SIG-M5 treated with dmso at 0.1 percent for 504 hours (cell line): ENCODE measurements at regions not wholly inside any gene's neighbourhood (a gene's known extent, or its start where the extent isn't known, plus 50 kb on each side); places are given as distances from the start of the nearest gene placed in this dataset.
A peak's percentile ranks its signal among the peaks of the same experiment; 100 is the strongest.

ENCODE experiments used
- DNase-seq: peaks from one replicate; lab custom pipeline; 2025; ENCODE audit not compliant: unreplicated experiment; lab: John Stamatoyannopoulos, UW

GRCh38 chr9:28163619-28164018 is 590.3 kb upstream of the C9orf72 start:
- no peak for DNase-seq

GRCh38 chr9:28166179-28166578 is 592.9 kb upstream of the C9orf72 start:
- DNase-seq: no peak

GRCh38 chr9:28177142-28177541 is 603.9 kb upstream of the C9orf72 start:
- no peak for DNase-seq

- DNase-seq: no peak
Measured at GRCh38 chr9:28177925-28178324, 604.6 kb upstream of the C9orf72 start.

GRCh38 chr9:28179893-28180292 is 606.6 kb upstream of the C9orf72 start:
- no peak for DNase-seq

- DNase-seq: no peak
Measured at GRCh38 chr9:28190981-28191380, 617.7 kb upstream of the C9orf72 start.

GRCh38 chr9:28197653-28198052 is 624.4 kb upstream of the C9orf72 start:
- no peak for DNase-seq

GRCh38 chr9:28203036-28203435 is 629.8 kb upstream of the C9orf72 start:
- no peak for DNase-seq

GRCh38 chr9:28206280-28206679 is 633.0 kb upstream of the C9orf72 start:
- DNase-seq: no peak

GRCh38 chr9:28207657-28208056 is 634.4 kb upstream of the C9orf72 start:
- no peak for DNase-seq

- DNase-seq: no peak
Measured at GRCh38 chr9:28209130-28209529, 635.8 kb upstream of the C9orf72 start.

- peak; percentile 1 for DNase-seq
Measured at GRCh38 chr9:28212979-28213378, 639.7 kb upstream of the C9orf72 start.

GRCh38 chr9:28215536-28216299 is 642.4 kb upstream of the C9orf72 start:
- DNase-seq: no peak

- DNase-seq: no peak
Measured at GRCh38 chr9:28232686-28233085, 659.4 kb upstream of the C9orf72 start.

GRCh38 chr9:28234133-28234893 is 661.0 kb upstream of the C9orf72 start:
- no peak for DNase-seq

- no peak for DNase-seq
Measured at GRCh38 chr9:28234894-28235277, 661.6 kb upstream of the C9orf72 start.

GRCh38 chr9:28249424-28249823 is 676.1 kb upstream of the C9orf72 start:
- DNase-seq: no peak

- DNase-seq: no peak
Measured at GRCh38 chr9:28255174-28255573, 681.9 kb upstream of the C9orf72 start.

GRCh38 chr9:28260330-28260729 is 687.0 kb upstream of the C9orf72 start:
- no peak for DNase-seq

GRCh38 chr9:28264368-28264767 is 691.1 kb upstream of the C9orf72 start:
- no peak for DNase-seq

GRCh38 chr9:28267351-28267750 is 694.1 kb upstream of the C9orf72 start:
- DNase-seq: no peak

GRCh38 chr9:28270156-28270555 is 696.9 kb upstream of the C9orf72 start:
- no peak for DNase-seq
